ENCODE measurements at regions not wholly inside any gene's neighbourhood (a gene's known extent, or its start where the extent isn't known, plus 50 kb on each side); places are given as distances from the start of the nearest gene placed in this dataset.

DNA sequence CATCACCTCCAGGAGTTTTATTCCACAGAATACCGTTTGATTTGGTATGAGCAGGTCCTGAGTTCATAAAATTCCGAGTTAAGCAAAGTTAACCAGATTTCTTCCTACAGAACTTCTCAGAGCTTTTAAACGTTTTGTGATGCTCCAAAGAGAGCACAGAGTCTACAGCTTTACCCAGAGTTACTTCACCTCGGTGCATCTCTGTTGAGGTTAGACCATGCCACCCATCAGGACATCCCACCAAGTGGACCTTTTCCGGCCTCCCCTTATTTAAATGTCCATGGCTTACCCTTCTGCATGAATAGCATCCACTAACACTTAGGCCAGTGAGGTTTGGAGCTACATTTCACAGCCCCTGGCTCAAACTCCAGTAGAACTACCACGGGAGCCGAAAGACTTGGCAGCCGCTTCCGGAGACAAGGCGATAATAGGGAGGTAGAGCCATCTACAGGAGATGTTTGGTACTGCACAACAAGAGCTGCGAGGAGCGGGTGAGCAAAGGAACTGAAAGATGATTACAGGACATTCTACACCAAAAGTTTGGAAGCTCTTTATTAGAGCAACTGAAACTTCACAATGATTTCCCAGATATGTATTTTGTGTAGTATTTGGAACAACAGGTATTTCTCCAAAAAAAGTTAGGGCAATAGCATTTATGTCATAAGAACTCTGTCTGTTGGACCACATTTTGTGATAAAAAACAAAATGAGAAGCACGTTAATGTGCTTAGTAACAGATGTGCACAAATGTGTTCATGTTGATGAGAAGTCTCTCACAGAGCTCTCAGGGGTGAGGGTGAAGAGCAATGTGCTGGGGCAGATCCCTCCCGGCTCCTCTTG is 174.7 kb downstream of the HERPUD2 start:
- no peak for TF ChIP-seq POLR2AphosphoS5 (IDR thresholded peaks at IDR 0.05; ENCODE audit: low read depth, low read length)
- no peak for TF ChIP-seq POLR2A (IDR thresholded peaks at IDR 0.05; ENCODE audit: low read depth, low read length)
- no peak for TF ChIP-seq TAF1 (IDR thresholded peaks at IDR 0.05; ENCODE audit: low read depth, low read length)
- no peak for TF ChIP-seq POU2F2 (IDR thresholded peaks at IDR 0.05; ENCODE audit: low read depth, low read length)

All from GM12891 (cell line).